Psoas muscle (tissue), 7 donors: ENCODE measurements at regions not wholly inside any gene's neighbourhood (a gene's known extent, or its start where the extent isn't known, plus 50 kb on each side); places are given as distances from the start of the nearest gene placed in this dataset.

Source experiments
- ATAC-seq, 4 donors: fragments of 200-7000 bp; cut with Tn5 transposase; one replicate each; pipeline ENCODE4 v1.9.1; 2020; ENCODE audit warnings: moderate library complexity in 3 of 4, mild to moderate bottlenecking in 2 of 4
- DNase-seq, 2 donors: peaks; one replicate each; pipeline ENCODE4 v3.0.0-alpha.2; 2020
- H3K27ac ChIP-seq: fragments of 200-600 bp; one replicate; pipeline ENCODE4 v1.8.0; 2022
- H3K27me3 ChIP-seq, 3 donors: fragments of 200-600 bp in 1 of 3; one replicate each; pipeline versions ENCODE4 v1.6.1 to v1.8.0; 2013 to 2022; ENCODE audit warnings: low read length in 2 of 3, mild to moderate bottlenecking in 2 of 3, moderate library complexity in 1 of 3; ENCODE audit not compliant: insufficient read depth in 3 of 3
- H3K36me3 ChIP-seq, 2 donors: fragments of 200-600 bp in 1 of 2; one replicate each; pipeline versions ENCODE4 v1.6.1 to v1.8.0; 2013 to 2022; ENCODE audit warnings: low read depth in 1 of 2, mild to moderate bottlenecking in 1 of 2, moderate library complexity in 1 of 2; ENCODE audit not compliant: insufficient read depth in 1 of 2
- H3K4me1 ChIP-seq: fragments of 200-600 bp; one replicate; pipeline ENCODE4 v1.8.0; 2022
- H3K4me3 ChIP-seq: fragments of 200-600 bp; one replicate; pipeline ENCODE4 v1.8.0; 2022; ENCODE audit warnings: mild to moderate bottlenecking
- H3K9me3 ChIP-seq: fragments of 200-600 bp; one replicate; pipeline ENCODE4 v1.8.0; 2022
- CTCF ChIP-seq: fragments of 200-600 bp; IDR thresholded peaks from one replicate; pipeline ENCODE4 v1.8.0; 2022; ENCODE audit warnings: antibody characterized with exemption
- WGBS, 3 donors: extraction: QIAGEN DNeasy Blood & Tissue Kit; methylation state at CpG; one replicate each; pipeline versions ENCODE4 v1.1.6 to v1.1.7; 2013; 5-methylcytosine and 5-hydroxymethylcytosine counted together
- intact Hi-C, 2 donors: fragments of 100-400 bp; cut with DNase I; formaldehyde crosslinking; loops; one replicate each; pipeline versions ENCODE4 v1.11.0 to v1.14.2; 2022
- donor health status: healthy with polysubstance abuse.
- donor health status: DM: no; HTN: no; CAD: no; lungs with moderate emphysema.
- donor health status: Bipolar disorder and iron deficiency.
- donor health status: healthy.
- donor health status: DM: yes; HTN: yes; CAD: no.
- donor health status: DM: no; HTN: no; CAD: no.
- donor health status: DM: yes; HTN: yes; CAD: no.

- intact Hi-C loops = no loop called here
- DNase-seq (no peak), ATAC-seq (no peak)
- H3K9me3 ChIP-seq = no peaks in the 10 kb centered on the region
- TF ChIP-seq CTCF = no peak
- H3K4me1 ChIP-seq = no peaks in the 10 kb centered on the region
- no peaks in the 10 kb centered on the region for H3K36me3 ChIP-seq
- no peaks in the 10 kb centered on the region for H3K27me3 ChIP-seq
- 92 to 96% (median 92%) methylated on average over 4 of the region's 4 CpGs for WGBS, 3 donors
- H3K4me3 ChIP-seq = no peak overlapping the region
- no peak overlapping the region for H3K27ac ChIP-seq
Observed at GRCh38 chr21:35450830-35451229, 401.7 kb upstream of the RUNX1 start.

GRCh38 chr21:35449846-35450245, 400.7 kb upstream of the RUNX1 start:
- H3K9me3 ChIP-seq = no peaks in the 10 kb centered on the region
- H3K27me3 ChIP-seq = no peaks in the 10 kb centered on the region
- H3K27ac ChIP-seq = no peak overlapping the region
- no peak for DNase-seq
- H3K36me3 ChIP-seq = no peaks in the 10 kb centered on the region
- TF ChIP-seq CTCF = no peak
- WGBS, 3 donors = 89 to 91% (median 90%) methylated on average over 10 of the region's 10 CpGs
- H3K4me3 ChIP-seq = no peak overlapping the region
- intact Hi-C loops = no loop called here
- H3K4me1 ChIP-seq = no peaks in the 10 kb centered on the region
- no peak for ATAC-seq

- Histone ChIP-seq H3K27ac (no peak overlapping the region), H3K4me1 (no peaks in the 10 kb centered on the region), H3K4me3 (no peak overlapping the region), H3K36me3 (no peaks in the 10 kb centered on the region), H3K9me3 (no peaks in the 10 kb centered on the region), H3K27me3 (no peaks in the 10 kb centered on the region)
- intact Hi-C loops = no loop called here
- no peak for TF ChIP-seq CTCF
- ATAC-seq (no peak), DNase-seq (no peak)
- 46 to 63% (median 55%) methylated on average over 3 of the region's 3 CpGs for WGBS, 3 donors
Observed at GRCh38 chr21:35448876-35449599, 399.9 kb upstream of the RUNX1 start.

- 73 to 86% (median 84%) methylated on average over 1 of the region's 1 CpG for WGBS, 3 donors
- intact Hi-C loops = no loop called here
- Histone ChIP-seq H3K4me3 (no peak overlapping the region), H3K27ac (no peak overlapping the region), H3K36me3 (no peaks in the 10 kb centered on the region), H3K27me3 (no peaks in the 10 kb centered on the region), H3K4me1 (no peaks in the 10 kb centered on the region), H3K9me3 (no peaks in the 10 kb centered on the region)
- DNase-seq (no peak), ATAC-seq (no peak)
- TF ChIP-seq CTCF = no peak
Observed at GRCh38 chr21:35444391-35444790, 395.3 kb upstream of the RUNX1 start.
